Lung (tissue), 11 donors: ENCODE measurements at regions not wholly inside any gene's neighbourhood (a gene's known extent, or its start where the extent isn't known, plus 50 kb on each side); places are given as distances from the start of the nearest gene placed in this dataset.
A peak's percentile ranks its signal among the peaks of the same experiment; 100 is the strongest.
"Not testable (repeated sequence)": the region's sequence is repeated elsewhere in the genome, so short reads cannot be mapped to it uniquely, and the experiment has no call there.

Experiments
- ATAC-seq: fragments of 200-7000 bp; cut with Tn5 transposase; one replicate; pipeline ENCODE4 v1.9.1; 2020; ENCODE audit warnings: moderate number of reproducible peaks; ENCODE audit not compliant: insufficient read depth, low FRiP score
- DNase-seq, 3 donors: peaks; one replicate each; pipeline ENCODE4 v3.0.0-alpha.2; 2013 to 2017
- H3K27ac ChIP-seq, 2 donors: one replicate each; pipeline ENCODE4 v1.5.1; 2013; ENCODE audit warnings: mild to moderate bottlenecking in 2 of 2, moderate library complexity in 2 of 2, control low read depth in 1 of 2, inconsistent platforms in 1 of 2, low read depth in 1 of 2, low read length in 1 of 2
- H3K27me3 ChIP-seq, 3 donors: one replicate each; pipeline ENCODE4 v1.5.1; 2013; ENCODE audit warnings: low read length in 2 of 3; ENCODE audit not compliant: control insufficient read depth in 3 of 3, insufficient read depth in 3 of 3
- H3K36me3 ChIP-seq, 4 donors: one replicate each; pipeline ENCODE4 v1.5.1; 2013; ENCODE audit warnings: low read length in 4 of 4, mild to moderate bottlenecking in 1 of 4, moderate library complexity in 1 of 4; ENCODE audit not compliant: control insufficient read depth in 4 of 4, insufficient read depth in 4 of 4
- H3K4me1 ChIP-seq, 5 donors: one replicate each; pipeline ENCODE4 v1.5.1; 2013; ENCODE audit warnings: low read length in 5 of 5, mild to moderate bottlenecking in 2 of 5, moderate library complexity in 1 of 5; ENCODE audit not compliant: control insufficient read depth in 5 of 5, insufficient read depth in 5 of 5
- H3K4me3 ChIP-seq: one replicate; pipeline ENCODE4 v1.5.1; 2013; ENCODE audit warnings: mild to moderate bottlenecking, control low read depth, moderate library complexity
- H3K9ac ChIP-seq, 2 donors: one replicate each; pipeline ENCODE4 v1.5.1; 2013; ENCODE audit warnings: low read length in 2 of 2, control low read depth in 1 of 2; ENCODE audit not compliant: insufficient read depth in 1 of 2
- H3K9me3 ChIP-seq, 4 donors: one replicate each; pipeline ENCODE4 v1.5.1; 2013; ENCODE audit warnings: low read length in 3 of 4, mild to moderate bottlenecking in 1 of 4, moderate library complexity in 1 of 4; ENCODE audit not compliant: control insufficient read depth in 4 of 4, insufficient read depth in 3 of 4
- whole genome bisulfite sequencing, 2 donors: extraction: QIAGEN DNeasy Blood & Tissue Kit; methylation state at CpG; one replicate each; pipeline ENCODE4 v1.1.7; 2013; 5-methylcytosine and 5-hydroxymethylcytosine counted together
- TF ChIP-seq, protein P1 (sequence below): IDR thresholded peaks from 2 replicates; pipeline ENCODE4 v1.5.1; 2012; ENCODE audit warnings: mild to moderate bottlenecking; ENCODE audit errors: control extremely low read depth, extremely low read depth
- donor health status: control.
- donor health status: control.
- donor health status: Bipolar disorder and iron deficiency.
- donor health status: healthy.
- donor health status: DM: yes; HTN: yes; CAD: no.

DNA sequence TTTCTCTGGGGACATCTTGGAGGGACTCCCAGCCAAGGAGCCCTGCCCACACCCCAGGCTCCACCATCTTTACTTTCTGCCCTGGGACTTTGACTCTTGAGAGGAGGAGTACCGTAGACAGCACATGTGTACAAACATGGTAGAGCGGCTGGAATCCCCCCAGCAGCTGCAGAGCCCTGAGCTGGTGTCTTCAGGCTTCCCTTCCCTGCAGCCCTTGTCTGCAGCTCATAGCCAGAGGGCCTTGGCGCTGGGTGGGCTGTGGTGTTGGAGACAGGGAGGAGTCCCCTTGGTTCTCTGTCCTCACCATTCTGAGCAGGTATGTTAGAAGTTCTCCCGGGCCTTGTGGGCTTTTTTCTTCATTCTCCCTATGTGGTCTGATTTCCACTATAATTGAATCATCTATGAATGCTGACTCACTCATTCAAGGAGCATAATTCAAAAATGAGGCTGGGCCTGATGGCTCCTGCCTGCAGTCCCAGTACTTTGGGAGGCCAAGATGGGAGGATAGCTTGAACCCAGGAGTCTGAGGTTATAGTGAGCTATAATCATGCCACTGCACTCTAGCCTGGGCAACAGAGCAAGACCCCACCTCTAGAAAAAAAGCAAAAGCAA is 97.8 kb upstream of the MEF2A start:
- Histone ChIP-seq H3K27ac (no peak overlapping the region), H3K9me3 (peaks cover 0 to 3% (median 1%) of the 10 kb centered on the region in 4 donors), H3K4me3 (no peak overlapping the region), H3K9ac (no peak overlapping the region), H3K36me3 (no peaks in the 10 kb centered on the region), H3K4me1 (no peaks in the 10 kb centered on the region), H3K27me3 (no peaks in the 10 kb centered on the region)
- WGBS, 2 donors = 72 to 73% methylated on average over 4 of the region's 4 CpGs
- ATAC-seq = no peak
- no peak for DNase-seq
- TF ChIP-seq, protein P1, sequence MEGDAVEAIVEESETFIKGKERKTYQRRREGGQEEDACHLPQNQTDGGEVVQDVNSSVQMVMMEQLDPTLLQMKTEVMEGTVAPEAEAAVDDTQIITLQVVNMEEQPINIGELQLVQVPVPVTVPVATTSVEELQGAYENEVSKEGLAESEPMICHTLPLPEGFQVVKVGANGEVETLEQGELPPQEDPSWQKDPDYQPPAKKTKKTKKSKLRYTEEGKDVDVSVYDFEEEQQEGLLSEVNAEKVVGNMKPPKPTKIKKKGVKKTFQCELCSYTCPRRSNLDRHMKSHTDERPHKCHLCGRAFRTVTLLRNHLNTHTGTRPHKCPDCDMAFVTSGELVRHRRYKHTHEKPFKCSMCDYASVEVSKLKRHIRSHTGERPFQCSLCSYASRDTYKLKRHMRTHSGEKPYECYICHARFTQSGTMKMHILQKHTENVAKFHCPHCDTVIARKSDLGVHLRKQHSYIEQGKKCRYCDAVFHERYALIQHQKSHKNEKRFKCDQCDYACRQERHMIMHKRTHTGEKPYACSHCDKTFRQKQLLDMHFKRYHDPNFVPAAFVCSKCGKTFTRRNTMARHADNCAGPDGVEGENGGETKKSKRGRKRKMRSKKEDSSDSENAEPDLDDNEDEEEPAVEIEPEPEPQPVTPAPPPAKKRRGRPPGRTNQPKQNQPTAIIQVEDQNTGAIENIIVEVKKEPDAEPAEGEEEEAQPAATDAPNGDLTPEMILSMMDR = no peak

DNA sequence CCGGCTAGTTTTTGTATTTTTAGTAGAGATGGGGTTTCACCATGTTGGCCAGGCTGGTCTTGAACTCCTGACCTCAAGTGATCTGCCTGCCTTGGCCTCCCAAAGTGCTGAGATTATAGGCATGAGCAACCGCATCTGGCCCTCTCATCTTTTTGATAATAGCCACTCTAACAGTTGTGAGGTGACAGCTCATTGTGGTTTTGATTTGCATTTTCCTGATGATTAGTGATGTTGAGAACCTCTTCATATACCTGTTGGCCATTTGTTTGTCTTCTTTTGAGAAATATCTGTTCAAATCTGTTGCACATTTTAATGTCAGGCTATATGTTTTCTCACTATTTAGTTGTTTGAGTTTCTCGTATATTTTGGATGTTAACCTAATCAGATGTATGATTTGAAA is 95.6 kb upstream of the MEF2A start:
- H3K36me3 ChIP-seq, H3K9me3 ChIP-seq, ATAC-seq, H3K27ac ChIP-seq, H3K27me3 ChIP-seq, H3K9ac ChIP-seq, DNase-seq, H3K4me3 ChIP-seq: not testable (repeated sequence)
- 94 to 95% methylated on average over 3 of the region's 3 CpGs for WGBS, 2 donors
- H3K4me1 ChIP-seq = peaks cover 0 to 19% (median 3%) of the 10 kb centered on the region in 5 donors

DNA sequence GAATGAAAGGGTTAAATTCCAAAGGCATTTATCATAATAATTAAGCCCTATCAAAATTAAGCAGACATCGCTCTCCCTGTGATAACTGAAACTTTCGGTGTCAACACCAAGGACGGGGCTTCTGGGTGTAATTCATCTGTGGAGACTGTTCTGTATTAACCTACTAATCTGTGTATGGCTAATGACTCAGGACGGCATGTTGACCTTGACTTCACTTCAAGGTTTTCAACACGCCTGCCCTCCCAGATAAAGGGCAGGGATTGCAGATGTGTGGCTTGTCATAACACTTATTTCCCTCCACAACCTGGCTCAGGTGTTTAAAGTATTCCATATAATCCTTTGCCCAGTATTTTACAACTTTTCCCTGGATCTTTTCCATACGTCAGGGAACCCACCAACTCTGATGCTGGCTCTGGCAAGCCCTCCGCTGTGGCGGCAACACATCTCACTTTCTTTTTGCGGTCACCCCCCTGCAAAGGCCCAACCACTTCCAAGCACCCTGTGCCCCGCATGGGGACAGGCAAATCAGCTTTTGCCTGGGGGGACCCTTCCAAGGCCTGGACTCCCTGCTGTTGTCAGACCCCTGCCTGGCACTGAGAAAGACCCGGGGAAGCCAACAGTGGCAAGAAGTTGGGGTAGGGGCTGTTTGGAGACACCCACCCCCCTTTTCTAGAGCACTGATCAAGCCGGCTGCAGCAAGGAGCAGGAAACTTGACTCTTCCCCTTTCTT is 93.2 kb upstream of the MEF2A start:
- WGBS, 2 donors = 86 to 87% methylated on average over 12 of the region's 12 CpGs
- no peak overlapping the region for H3K9ac ChIP-seq
- no peak overlapping the region for H3K4me3 ChIP-seq
- TF ChIP-seq, protein P1 = no peak
- peaks cover 7 to 43% (median 12%) of the 10 kb centered on the region in 5 donors for H3K4me1 ChIP-seq
- no peaks in the 10 kb centered on the region for H3K36me3 ChIP-seq
- peak overlapping the region in 1 of 2 donors; percentile 85 for H3K27ac ChIP-seq
- H3K27me3 ChIP-seq = no peaks in the 10 kb centered on the region
- ATAC-seq (no peak), DNase-seq (no peak)
- no peaks in the 10 kb centered on the region for H3K9me3 ChIP-seq

DNA sequence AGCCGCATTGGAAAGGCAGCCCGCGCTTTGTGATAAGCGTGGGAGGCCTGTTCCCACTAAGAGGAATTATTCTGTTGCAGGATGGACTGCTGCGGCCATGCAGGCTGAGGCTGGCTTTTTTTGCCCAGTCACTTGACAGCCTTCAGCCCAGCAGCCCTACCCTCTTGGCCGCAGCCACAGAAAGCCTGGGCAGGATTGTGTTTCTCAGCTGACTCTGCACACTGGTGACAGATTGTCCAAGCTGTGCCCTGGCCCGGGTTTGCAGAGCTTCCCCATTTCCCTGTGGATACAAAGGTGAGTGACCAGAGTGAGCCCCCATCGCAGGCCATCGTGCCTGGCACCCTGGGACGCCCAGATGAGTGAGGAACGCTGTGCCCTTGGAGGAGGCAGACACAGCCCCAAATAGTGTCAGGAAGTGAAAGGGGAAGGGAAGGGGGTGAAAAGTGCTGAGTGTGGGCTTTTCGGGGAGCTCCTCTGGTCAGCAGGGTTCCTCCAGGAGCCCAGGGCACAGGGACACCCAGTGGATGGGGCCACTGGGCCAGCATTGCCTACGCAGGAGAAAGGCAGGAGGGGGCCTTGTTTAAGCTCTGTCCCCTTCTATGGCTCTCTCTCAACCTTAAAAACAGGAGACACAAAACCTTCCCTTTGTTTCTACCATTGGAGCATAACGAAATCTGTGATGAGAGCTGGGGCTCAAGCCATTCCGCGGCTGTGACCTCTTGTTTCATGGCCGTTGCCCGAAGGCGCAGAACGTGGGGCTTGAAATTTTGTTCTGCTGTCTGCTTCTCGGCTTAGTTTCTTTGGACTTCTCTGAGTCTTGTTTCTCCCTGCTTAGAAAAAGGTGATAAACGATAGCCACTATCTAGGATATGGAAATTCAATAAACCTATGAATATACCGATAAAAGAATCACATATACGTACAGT is 91.5 kb upstream of the MEF2A start:
- no peak overlapping the region for H3K4me3 ChIP-seq

More for the DNA sequence above, 91.5 kb upstream of the MEF2A start:
- DNase-seq = peak in 2 of 3 donors; percentile 51 to 55
- peaks cover 10 to 53% (median 20%) of the 10 kb centered on the region in 5 donors for H3K4me1 ChIP-seq
- TF ChIP-seq, protein P1 = no peak
- H3K36me3 ChIP-seq = no peaks in the 10 kb centered on the region
- no peaks in the 10 kb centered on the region for H3K9me3 ChIP-seq
- no peak overlapping the region for H3K9ac ChIP-seq
- ATAC-seq = no peak
- WGBS, 2 donors = 65 to 76% methylated on average over 24 of the region's 24 CpGs
- peak overlapping the region; percentile 37 to 85 for H3K27ac ChIP-seq
- no peaks in the 10 kb centered on the region for H3K27me3 ChIP-seq
